H1 (cell line): ENCODE measurements at regions not wholly inside any gene's neighbourhood (a gene's known extent, or its start where the extent isn't known, plus 50 kb on each side); places are given as distances from the start of the nearest gene placed in this dataset.

Experiments used
- CTCF ChIP-seq, 3 experiments: IDR thresholded peaks; 1 replicate in 2 of 3; 2 replicates in 1 of 3; pipeline versions ENCODE4 v1.5.1 to v1.6.1; 2011; ENCODE audit warnings: low read length in 3 of 3, mild to moderate bottlenecking in 3 of 3, inconsistent platforms in 2 of 3, low read depth in 1 of 3, moderate library complexity in 1 of 3; ENCODE audit not compliant: insufficient read depth in 1 of 3; ENCODE audit errors: control extremely low read depth in 1 of 3
- JUN ChIP-seq: IDR thresholded peaks from 2 replicates; pipeline ENCODE4 v1.6.1; 2011; ENCODE audit warnings: low read depth, mild to moderate bottlenecking, improper control_type of control experiment, low read length
- RNF2 ChIP-seq: fragments of 200-900, 300-1000 bp; sonication (generic); IDR thresholded peaks from 2 replicates; pipeline ENCODE4 v1.7.1; 2016; ENCODE audit warnings: borderline replicate concordance, low read depth, mild to moderate bottlenecking, antibody characterized with exemption, low read length; ENCODE audit not compliant: poor library complexity, severe bottlenecking; ENCODE audit errors: missing control alignments
- TBP ChIP-seq: IDR thresholded peaks from 2 replicates; pipeline ENCODE4 v1.6.1; 2011; ENCODE audit warnings: low read depth, low read length, improper control_type of control experiment

DNA sequence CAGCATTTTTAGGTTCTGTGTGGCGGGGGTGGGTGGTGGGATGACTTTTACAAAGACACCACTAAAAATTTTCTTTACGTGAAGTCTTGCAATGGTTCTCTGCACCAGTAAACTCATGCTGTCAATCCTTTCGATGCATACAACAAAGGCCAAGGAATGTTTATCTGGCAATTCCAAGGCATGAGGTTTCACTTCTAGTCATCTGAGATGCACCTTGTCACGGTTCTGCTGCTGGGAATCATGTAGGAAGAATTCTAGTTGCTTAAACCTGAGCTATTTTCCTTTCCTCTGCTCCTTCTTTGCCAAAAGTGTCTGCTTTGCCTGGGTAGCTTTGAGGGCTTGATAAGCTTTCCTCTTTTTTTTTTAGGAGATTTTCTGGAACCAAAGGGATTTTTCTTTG, 1204.5 kb upstream of the SEMA6A start:
- no peak for TF ChIP-seq CTCF (IDR thresholded peaks at IDR 0.05; ENCODE audit: control extremely low read depth in 1 of 3, insufficient read depth in 1 of 3, low read depth in 1 of 3, low read length in 3 of 3)
- no peak for TF ChIP-seq JUN
- TF ChIP-seq RNF2, result no peak
- no peak for TF ChIP-seq TBP
